Neural cell (in vitro differentiated cells): ENCODE measurements at regions not wholly inside any gene's neighbourhood (a gene's known extent, or its start where the extent isn't known, plus 50 kb on each side); places are given as distances from the start of the nearest gene placed in this dataset.

Source experiments
- H2AFZ ChIP-seq: fragments of 200-600, 300-800 bp; sonication (generic), shearing (Covaris generic); 2 replicates; pipeline ENCODE4 v1.6.0; 2014; ENCODE audit warnings: low read depth, mild to moderate bottlenecking, antibody characterized with exemption, low read length, moderate library complexity
- H3F3A ChIP-seq: fragments of 200-600 bp; shearing (Covaris generic); 2 replicates; pipeline ENCODE4 v1.6.1; 2016; ENCODE audit warnings: mild to moderate bottlenecking, moderate library complexity, mixed read lengths, antibody characterized with exemption, low read length; ENCODE audit not compliant: insufficient read depth, poor library complexity, severe bottlenecking
- H3K27ac ChIP-seq: fragments of 200-600, 300-800 bp; sonication (generic), shearing (Covaris generic); 2 replicates; pipeline ENCODE4 v1.5.1; 2014; ENCODE audit warnings: mild to moderate bottlenecking, low read length, moderate library complexity
- H3K27me3 ChIP-seq: fragments of 300-800, 200-600 bp; sonication (generic), shearing (Covaris generic); 2 replicates; pipeline ENCODE4 v1.6.0; 2014; ENCODE audit warnings: mild to moderate bottlenecking, low read depth, low read length, moderate library complexity; ENCODE audit not compliant: insufficient read depth
- H3K36me3 ChIP-seq: fragments of 300-800, 200-600 bp; sonication (generic), shearing (Covaris generic); 2 replicates; pipeline ENCODE4 v1.5.1; 2014; ENCODE audit warnings: mild to moderate bottlenecking, antibody characterized with exemption, low read length, moderate library complexity; ENCODE audit not compliant: insufficient read depth
- H3K4me2 ChIP-seq: fragments of 300-800, 200-600 bp; sonication (generic), shearing (Covaris generic); 2 replicates; pipeline ENCODE4 v1.6.0; 2014; ENCODE audit warnings: mild to moderate bottlenecking, low read length
- H3K4me3 ChIP-seq: fragments of 300-800, 200-600 bp; sonication (generic), shearing (Covaris generic); 2 replicates; pipeline ENCODE4 v1.5.1; 2014; ENCODE audit warnings: mild to moderate bottlenecking, low read length, moderate library complexity
- H3K79me2 ChIP-seq: fragments of 200-600 bp; shearing (Covaris generic); replicated peaks from 2 replicates; pipeline ENCODE4 v1.6.0; 2014; ENCODE audit warnings: mild to moderate bottlenecking, low read length, moderate library complexity; ENCODE audit not compliant: insufficient read depth
- H3K9ac ChIP-seq: fragments of 300-800, 200-600 bp; sonication (generic), shearing (Covaris generic); 2 replicates; pipeline ENCODE4 v1.6.1; 2016; ENCODE audit warnings: mild to moderate bottlenecking, low read length, mixed read lengths
- H3K9me2 ChIP-seq: fragments of 200-600 bp; shearing (Covaris generic); 2 replicates; pipeline ENCODE4 v1.6.1; 2016; ENCODE audit warnings: mild to moderate bottlenecking, low read length, mixed read lengths; ENCODE audit not compliant: insufficient read depth
- H3K9me3 ChIP-seq: fragments of 200-600, 300-800 bp; sonication (generic), shearing (Covaris generic); 2 replicates; pipeline ENCODE4 v1.6.1; 2016; ENCODE audit warnings: mild to moderate bottlenecking, mixed run types, low read length, moderate library complexity, mixed read lengths
- H4K20me1 ChIP-seq: fragments of 200-600 bp; shearing (Covaris generic); 2 replicates; pipeline ENCODE4 v1.6.1; 2016; ENCODE audit warnings: mild to moderate bottlenecking, mixed run types; ENCODE audit not compliant: insufficient read depth
- CTCF ChIP-seq: fragments of 450-650 bp; IDR thresholded peaks from 2 replicates; pipeline ENCODE4 v1.5.1; 2014; ENCODE audit warnings: antibody characterized with exemption, mild to moderate bottlenecking, moderate library complexity; ENCODE audit not compliant: poor library complexity, severe bottlenecking
- EP300 ChIP-seq: fragments of 450-650 bp; conservative IDR thresholded peaks from 2 replicates; pipeline ENCODE4 v1.6.1; 2014; ENCODE audit warnings: antibody characterized with exemption, mild to moderate bottlenecking, moderate library complexity; ENCODE audit not compliant: poor library complexity, severe bottlenecking
- EZH2 ChIP-seq: fragments of 200-600, 300-800 bp; shearing (Covaris generic), sonication (generic); IDR thresholded peaks from 2 replicates; pipeline ENCODE4 v1.6.1; 2014; ENCODE audit warnings: antibody characterized with exemption, low read length, borderline replicate concordance, mild to moderate bottlenecking; ENCODE audit not compliant: insufficient read depth, poor library complexity, severe bottlenecking
- MXI1 ChIP-seq: fragments of 450-650 bp; conservative IDR thresholded peaks from 2 replicates; pipeline ENCODE4 v1.6.1; 2014; ENCODE audit warnings: antibody characterized with exemption, mild to moderate bottlenecking; ENCODE audit not compliant: poor library complexity, severe bottlenecking
- POLR2AphosphoS5 ChIP-seq: IDR thresholded peaks from 2 replicates; pipeline ENCODE4 v1.6.1; 2012
- RAD21 ChIP-seq: fragments of 450-650 bp; conservative IDR thresholded peaks from 2 replicates; pipeline ENCODE4 v1.6.1; 2014; ENCODE audit warnings: antibody characterized with exemption, mild to moderate bottlenecking, moderate library complexity
- REST ChIP-seq: IDR thresholded peaks from 2 replicates; pipeline ENCODE4 v1.6.1; 2012; ENCODE audit warnings: borderline replicate concordance
- SMC3 ChIP-seq: fragments of 450-650 bp; conservative IDR thresholded peaks from 2 replicates; pipeline ENCODE4 v1.6.1; 2014; ENCODE audit warnings: antibody characterized with exemption, mild to moderate bottlenecking, moderate library complexity; ENCODE audit not compliant: poor library complexity
- TAF1 ChIP-seq: IDR thresholded peaks from 2 replicates; pipeline ENCODE4 v1.6.1; 2012; ENCODE audit warnings: low read depth

GRCh38 chr10:62456611-62457101, 82.5 kb downstream of the ZNF365 start:
- no peak for TF ChIP-seq EZH2
- TF ChIP-seq EP300 = no peak
- no peak for TF ChIP-seq TAF1
- TF ChIP-seq CTCF = no peak
- no peak for TF ChIP-seq POLR2AphosphoS5
- no peak for TF ChIP-seq RAD21
- TF ChIP-seq SMC3 = no peak
- no peak for TF ChIP-seq REST
- TF ChIP-seq MXI1 = no peak
- H3K4me2 ChIP-seq = no peak overlapping the region

GRCh38 chr10:62457196-62457595, 83.0 kb downstream of the ZNF365 start:
- no peaks in the 10 kb centered on the region for H3F3A ChIP-seq
- no peaks in the 10 kb centered on the region for H3K36me3 ChIP-seq
- no peak overlapping the region for H2AFZ ChIP-seq
- H3K9ac ChIP-seq = no peak overlapping the region
- no peaks in the 10 kb centered on the region for H3K27me3 ChIP-seq
- H3K9me2 ChIP-seq = no peaks in the 10 kb centered on the region
- no peak for TF ChIP-seq EZH2
- TF ChIP-seq EP300 = no peak
- no peak for TF ChIP-seq CTCF
- TF ChIP-seq SMC3 = no peak
- no peak for TF ChIP-seq REST
- TF ChIP-seq POLR2AphosphoS5 = no peak
- no peak for TF ChIP-seq RAD21
- TF ChIP-seq TAF1 = no peak
- no peak for TF ChIP-seq MXI1
- H4K20me1 ChIP-seq = no peaks in the 10 kb centered on the region
- no peak overlapping the region for H3K4me2 ChIP-seq
- no peak overlapping the region for H3K27ac ChIP-seq
- no peaks in the 10 kb centered on the region for H3K79me2 ChIP-seq
- H3K4me3 ChIP-seq = no peak overlapping the region
- H3K9me3 ChIP-seq = no peaks in the 10 kb centered on the region

More at GRCh38 chr10:62456611-62457101, 82.5 kb downstream of the ZNF365 start:
- Histone ChIP-seq H3K27me3 (no peaks in the 10 kb centered on the region), H3K9ac (no peak overlapping the region), H3F3A (no peaks in the 10 kb centered on the region), H3K9me2 (no peaks in the 10 kb centered on the region), H3K79me2 (no peaks in the 10 kb centered on the region), H3K4me3 (no peak overlapping the region), H4K20me1 (no peaks in the 10 kb centered on the region), H3K36me3 (no peaks in the 10 kb centered on the region), H3K27ac (no peak overlapping the region), H2AFZ (no peak overlapping the region), H3K9me3 (no peaks in the 10 kb centered on the region)
